ENCODE measurements at regions not wholly inside any gene's neighbourhood (a gene's known extent, or its start where the extent isn't known, plus 50 kb on each side); places are given as distances from the start of the nearest gene placed in this dataset.

- no peaks in the 10 kb centered on the region for H3K27me3 ChIP-seq (replicated peaks; ENCODE audit: control insufficient read depth, insufficient read depth, low read length, poor library complexity, severe bottlenecking)
- no peak overlapping the region for H3K27ac ChIP-seq (ENCODE audit: insufficient read depth, low read length, poor library complexity, severe bottlenecking)
- H3K4me1 ChIP-seq (ENCODE audit: control insufficient read depth, insufficient read depth, low read length, poor library complexity, severe bottlenecking), result no peaks in the 10 kb centered on the region
- no peak for DNase-seq
- H3K36me3 ChIP-seq (ENCODE audit: control insufficient read depth, insufficient read depth, low read length), result no peaks in the 10 kb centered on the region
- H3K4me3 ChIP-seq (ENCODE audit: insufficient read depth, low read depth, low read length, poor library complexity, severe bottlenecking), result no peak overlapping the region
- no peaks in the 10 kb centered on the region for H3K9me3 ChIP-seq (ENCODE audit: control insufficient read depth, low read length)
Measured at GRCh38 chr5:165130656-165131055, 1625.2 kb downstream of the MAT2B start.

- DNase-seq, result no peak
- no peak overlapping the region for H3K27ac ChIP-seq (ENCODE audit: insufficient read depth, low read length, poor library complexity, severe bottlenecking)
- H3K36me3 ChIP-seq (ENCODE audit: control insufficient read depth, insufficient read depth, low read length), result no peaks in the 10 kb centered on the region
- H3K27me3 ChIP-seq (replicated peaks; ENCODE audit: control insufficient read depth, insufficient read depth, low read length, poor library complexity, severe bottlenecking), result no peaks in the 10 kb centered on the region
- H3K9me3 ChIP-seq (ENCODE audit: control insufficient read depth, low read length), result no peaks in the 10 kb centered on the region
- H3K4me3 ChIP-seq (ENCODE audit: insufficient read depth, low read depth, low read length, poor library complexity, severe bottlenecking), result no peak overlapping the region
- H3K4me1 ChIP-seq (ENCODE audit: control insufficient read depth, insufficient read depth, low read length, poor library complexity, severe bottlenecking), result no peaks in the 10 kb centered on the region
Measured at GRCh38 chr5:165134155-165134554, 1628.7 kb downstream of the MAT2B start.

GRCh38 chr5:165135565-165135964 lies 1630.1 kb downstream of the MAT2B start:
- Histone ChIP-seq H3K4me3 (ENCODE audit: insufficient read depth, low read depth, low read length, poor library complexity, severe bottlenecking) (no peak overlapping the region), H3K9me3 (ENCODE audit: control insufficient read depth, low read length) (no peaks in the 10 kb centered on the region), H3K27me3 (replicated peaks; ENCODE audit: control insufficient read depth, insufficient read depth, low read length, poor library complexity, severe bottlenecking) (no peaks in the 10 kb centered on the region), H3K4me1 (ENCODE audit: control insufficient read depth, insufficient read depth, low read length, poor library complexity, severe bottlenecking) (no peaks in the 10 kb centered on the region), H3K27ac (ENCODE audit: insufficient read depth, low read length, poor library complexity, severe bottlenecking) (no peak overlapping the region), H3K36me3 (ENCODE audit: control insufficient read depth, insufficient read depth, low read length) (no peaks in the 10 kb centered on the region)
- DNase-seq, result no peak

GRCh38 chr5:165137701-165138100 lies 1632.3 kb downstream of the MAT2B start:
- no peaks in the 10 kb centered on the region for H3K27me3 ChIP-seq (replicated peaks; ENCODE audit: control insufficient read depth, insufficient read depth, low read length, poor library complexity, severe bottlenecking)
- H3K27ac ChIP-seq (ENCODE audit: insufficient read depth, low read length, poor library complexity, severe bottlenecking), result no peak overlapping the region
- H3K9me3 ChIP-seq (ENCODE audit: control insufficient read depth, low read length), result no peaks in the 10 kb centered on the region
- H3K36me3 ChIP-seq (ENCODE audit: control insufficient read depth, insufficient read depth, low read length), result no peaks in the 10 kb centered on the region
- no peaks in the 10 kb centered on the region for H3K4me1 ChIP-seq (ENCODE audit: control insufficient read depth, insufficient read depth, low read length, poor library complexity, severe bottlenecking)
- DNase-seq, result no peak
- no peak overlapping the region for H3K4me3 ChIP-seq (ENCODE audit: insufficient read depth, low read depth, low read length, poor library complexity, severe bottlenecking)

GRCh38 chr5:165138236-165138635 lies 1632.8 kb downstream of the MAT2B start:
- Histone ChIP-seq H3K36me3 (ENCODE audit: control insufficient read depth, insufficient read depth, low read length) (no peaks in the 10 kb centered on the region), H3K4me3 (ENCODE audit: insufficient read depth, low read depth, low read length, poor library complexity, severe bottlenecking) (no peak overlapping the region), H3K27me3 (replicated peaks; ENCODE audit: control insufficient read depth, insufficient read depth, low read length, poor library complexity, severe bottlenecking) (no peaks in the 10 kb centered on the region), H3K27ac (ENCODE audit: insufficient read depth, low read length, poor library complexity, severe bottlenecking) (no peak overlapping the region), H3K9me3 (ENCODE audit: control insufficient read depth, low read length) (no peaks in the 10 kb centered on the region), H3K4me1 (ENCODE audit: control insufficient read depth, insufficient read depth, low read length, poor library complexity, severe bottlenecking) (no peaks in the 10 kb centered on the region)
- DNase-seq, result no peak

- H3K4me3 ChIP-seq (ENCODE audit: insufficient read depth, low read depth, low read length, poor library complexity, severe bottlenecking), result no peak overlapping the region
- H3K27me3 ChIP-seq (replicated peaks; ENCODE audit: control insufficient read depth, insufficient read depth, low read length, poor library complexity, severe bottlenecking), result no peaks in the 10 kb centered on the region
- no peaks in the 10 kb centered on the region for H3K36me3 ChIP-seq (ENCODE audit: control insufficient read depth, insufficient read depth, low read length)
- no peak for DNase-seq
- H3K9me3 ChIP-seq (ENCODE audit: control insufficient read depth, low read length), result no peaks in the 10 kb centered on the region
- H3K4me1 ChIP-seq (ENCODE audit: control insufficient read depth, insufficient read depth, low read length, poor library complexity, severe bottlenecking), result no peaks in the 10 kb centered on the region
- H3K27ac ChIP-seq (ENCODE audit: insufficient read depth, low read length, poor library complexity, severe bottlenecking), result no peak overlapping the region
Measured at GRCh38 chr5:165139262-165139661, 1633.8 kb downstream of the MAT2B start.

GRCh38 chr5:165139721-165140120 lies 1634.3 kb downstream of the MAT2B start:
- Histone ChIP-seq H3K4me3 (ENCODE audit: insufficient read depth, low read depth, low read length, poor library complexity, severe bottlenecking) (no peak overlapping the region), H3K9me3 (ENCODE audit: control insufficient read depth, low read length) (no peaks in the 10 kb centered on the region), H3K36me3 (ENCODE audit: control insufficient read depth, insufficient read depth, low read length) (no peaks in the 10 kb centered on the region), H3K27ac (ENCODE audit: insufficient read depth, low read length, poor library complexity, severe bottlenecking) (no peak overlapping the region), H3K4me1 (ENCODE audit: control insufficient read depth, insufficient read depth, low read length, poor library complexity, severe bottlenecking) (no peaks in the 10 kb centered on the region), H3K27me3 (replicated peaks; ENCODE audit: control insufficient read depth, insufficient read depth, low read length, poor library complexity, severe bottlenecking) (no peaks in the 10 kb centered on the region)
- no peak for DNase-seq

- Histone ChIP-seq H3K27ac (ENCODE audit: insufficient read depth, low read length, poor library complexity, severe bottlenecking) (no peak overlapping the region), H3K36me3 (ENCODE audit: control insufficient read depth, insufficient read depth, low read length) (no peaks in the 10 kb centered on the region), H3K9me3 (ENCODE audit: control insufficient read depth, low read length) (no peaks in the 10 kb centered on the region), H3K27me3 (replicated peaks; ENCODE audit: control insufficient read depth, insufficient read depth, low read length, poor library complexity, severe bottlenecking) (no peaks in the 10 kb centered on the region), H3K4me3 (ENCODE audit: insufficient read depth, low read depth, low read length, poor library complexity, severe bottlenecking) (no peak overlapping the region), H3K4me1 (ENCODE audit: control insufficient read depth, insufficient read depth, low read length, poor library complexity, severe bottlenecking) (no peaks in the 10 kb centered on the region)
- no peak for DNase-seq
Measured at GRCh38 chr5:165143741-165144140, 1638.3 kb downstream of the MAT2B start.

- Histone ChIP-seq H3K4me1 (ENCODE audit: control insufficient read depth, insufficient read depth, low read length, poor library complexity, severe bottlenecking) (no peaks in the 10 kb centered on the region), H3K4me3 (ENCODE audit: insufficient read depth, low read depth, low read length, poor library complexity, severe bottlenecking) (no peak overlapping the region), H3K9me3 (ENCODE audit: control insufficient read depth, low read length) (no peaks in the 10 kb centered on the region), H3K36me3 (ENCODE audit: control insufficient read depth, insufficient read depth, low read length) (no peaks in the 10 kb centered on the region), H3K27me3 (replicated peaks; ENCODE audit: control insufficient read depth, insufficient read depth, low read length, poor library complexity, severe bottlenecking) (no peaks in the 10 kb centered on the region), H3K27ac (ENCODE audit: insufficient read depth, low read length, poor library complexity, severe bottlenecking) (no peak overlapping the region)
- DNase-seq, result no peak
Measured at GRCh38 chr5:165149431-165149830, 1644.0 kb downstream of the MAT2B start.

GRCh38 chr5:165152058-165152457 lies 1646.6 kb downstream of the MAT2B start:
- H3K27ac ChIP-seq (ENCODE audit: insufficient read depth, low read length, poor library complexity, severe bottlenecking), result no peak overlapping the region
- no peaks in the 10 kb centered on the region for H3K4me1 ChIP-seq (ENCODE audit: control insufficient read depth, insufficient read depth, low read length, poor library complexity, severe bottlenecking)
- no peak overlapping the region for H3K4me3 ChIP-seq (ENCODE audit: insufficient read depth, low read depth, low read length, poor library complexity, severe bottlenecking)
- no peaks in the 10 kb centered on the region for H3K36me3 ChIP-seq (ENCODE audit: control insufficient read depth, insufficient read depth, low read length)
- H3K27me3 ChIP-seq (replicated peaks; ENCODE audit: control insufficient read depth, insufficient read depth, low read length, poor library complexity, severe bottlenecking), result no peaks in the 10 kb centered on the region
- no peak for DNase-seq
- H3K9me3 ChIP-seq (ENCODE audit: control insufficient read depth, low read length), result no peaks in the 10 kb centered on the region

GRCh38 chr5:165157219-165157618 lies 1651.8 kb downstream of the MAT2B start:
- no peaks in the 10 kb centered on the region for H3K4me1 ChIP-seq (ENCODE audit: control insufficient read depth, insufficient read depth, low read length, poor library complexity, severe bottlenecking)
- no peaks in the 10 kb centered on the region for H3K9me3 ChIP-seq (ENCODE audit: control insufficient read depth, low read length)
- no peak for DNase-seq

More at GRCh38 chr5:165157219-165157618, 1651.8 kb downstream of the MAT2B start:
- no peak overlapping the region for H3K27ac ChIP-seq (ENCODE audit: insufficient read depth, low read length, poor library complexity, severe bottlenecking)
- H3K4me3 ChIP-seq (ENCODE audit: insufficient read depth, low read depth, low read length, poor library complexity, severe bottlenecking), result no peak overlapping the region
- H3K36me3 ChIP-seq (ENCODE audit: control insufficient read depth, insufficient read depth, low read length), result no peaks in the 10 kb centered on the region
- no peaks in the 10 kb centered on the region for H3K27me3 ChIP-seq (replicated peaks; ENCODE audit: control insufficient read depth, insufficient read depth, low read length, poor library complexity, severe bottlenecking)

Measured in effector memory CD4-positive, alpha-beta T cell (primary cell).